ENCODE measurements at regions not wholly inside any gene's neighbourhood (a gene's known extent, or its start where the extent isn't known, plus 50 kb on each side); places are given as distances from the start of the nearest gene placed in this dataset.

GRCh38 chr13:73325723-73326558 is 267.1 kb downstream of the KLF5 start:
- no peaks in the 10 kb centered on the region for H3K4me1 ChIP-seq (ENCODE audit: control insufficient read depth, insufficient read depth, low read length)
- WGBS (ENCODE audit: insufficient coverage) = 92% methylated on average over 2 of the region's 7 CpGs
- H3K27ac ChIP-seq (ENCODE audit: low read depth, low read length) = no peak overlapping the region
- no peaks in the 10 kb centered on the region for H3K36me3 ChIP-seq (ENCODE audit: control insufficient read depth, insufficient read depth, low read length)
- H3K27me3 ChIP-seq (ENCODE audit: control insufficient read depth, insufficient read depth, low read length) = no peaks in the 10 kb centered on the region
- no peaks in the 10 kb centered on the region for H3K9me3 ChIP-seq (ENCODE audit: control insufficient read depth, insufficient read depth, low read length)
- no peak for DNase-seq (ENCODE audit: low read depth in 4 of 6, low spot score in 6 of 6)
- no peak overlapping the region for H3K4me3 ChIP-seq (ENCODE audit: low read depth, low read length)

- Histone ChIP-seq H3K9me3 (ENCODE audit: control insufficient read depth, insufficient read depth, low read length) (no peaks in the 10 kb centered on the region), H3K4me1 (ENCODE audit: control insufficient read depth, insufficient read depth, low read length) (no peaks in the 10 kb centered on the region), H3K27me3 (ENCODE audit: control insufficient read depth, insufficient read depth, low read length) (no peaks in the 10 kb centered on the region), H3K27ac (ENCODE audit: low read depth, low read length) (no peak overlapping the region), H3K36me3 (ENCODE audit: control insufficient read depth, insufficient read depth, low read length) (no peaks in the 10 kb centered on the region), H3K4me3 (ENCODE audit: low read depth, low read length) (no peak overlapping the region)
- WGBS (ENCODE audit: insufficient coverage) = no CpG with 5 or more reads among the region's 10 CpGs
- no peak for DNase-seq (ENCODE audit: low read depth in 4 of 6, low spot score in 6 of 6)
Observed at GRCh38 chr13:73324842-73325722, 266.3 kb downstream of the KLF5 start.

- H3K4me1 ChIP-seq (ENCODE audit: control insufficient read depth, insufficient read depth, low read length) = no peaks in the 10 kb centered on the region
- H3K27ac ChIP-seq (ENCODE audit: low read depth, low read length) = no peak overlapping the region
- no peak for DNase-seq (ENCODE audit: low read depth in 4 of 6, low spot score in 6 of 6)
- no peaks in the 10 kb centered on the region for H3K36me3 ChIP-seq (ENCODE audit: control insufficient read depth, insufficient read depth, low read length)
- H3K4me3 ChIP-seq (ENCODE audit: low read depth, low read length) = no peak overlapping the region
- H3K27me3 ChIP-seq (ENCODE audit: control insufficient read depth, insufficient read depth, low read length) = no peaks in the 10 kb centered on the region
- H3K9me3 ChIP-seq (ENCODE audit: control insufficient read depth, insufficient read depth, low read length) = no peaks in the 10 kb centered on the region
- WGBS (ENCODE audit: insufficient coverage) = no CpG with 5 or more reads among the region's 1 CpG
Observed at GRCh38 chr13:73323615-73324014, 264.8 kb downstream of the KLF5 start.

- Histone ChIP-seq H3K36me3 (ENCODE audit: control insufficient read depth, insufficient read depth, low read length) (no peaks in the 10 kb centered on the region), H3K4me1 (ENCODE audit: control insufficient read depth, insufficient read depth, low read length) (no peaks in the 10 kb centered on the region), H3K27ac (ENCODE audit: low read depth, low read length) (no peak overlapping the region), H3K9me3 (ENCODE audit: control insufficient read depth, insufficient read depth, low read length) (no peaks in the 10 kb centered on the region), H3K4me3 (ENCODE audit: low read depth, low read length) (no peak overlapping the region), H3K27me3 (ENCODE audit: control insufficient read depth, insufficient read depth, low read length) (no peaks in the 10 kb centered on the region)
- peak in 2 of 6 donors; percentile 6 to 83 for DNase-seq (ENCODE audit: low read depth in 4 of 6, low spot score in 6 of 6)
- WGBS (ENCODE audit: insufficient coverage) = no CpG with 5 or more reads among the region's 2 CpGs
Observed at GRCh38 chr13:73321043-73321442, 262.2 kb downstream of the KLF5 start.

- no peak for DNase-seq (ENCODE audit: low read depth in 4 of 6, low spot score in 6 of 6)
- Histone ChIP-seq H3K4me3 (ENCODE audit: low read depth, low read length) (no peak overlapping the region), H3K4me1 (ENCODE audit: control insufficient read depth, insufficient read depth, low read length) (no peaks in the 10 kb centered on the region), H3K27ac (ENCODE audit: low read depth, low read length) (no peak overlapping the region), H3K27me3 (ENCODE audit: control insufficient read depth, insufficient read depth, low read length) (no peaks in the 10 kb centered on the region), H3K9me3 (ENCODE audit: control insufficient read depth, insufficient read depth, low read length) (no peaks in the 10 kb centered on the region), H3K36me3 (ENCODE audit: control insufficient read depth, insufficient read depth, low read length) (no peaks in the 10 kb centered on the region)
- WGBS (ENCODE audit: insufficient coverage) = no CpG with 5 or more reads among the region's 2 CpGs
Observed at GRCh38 chr13:73317140-73317539, 258.3 kb downstream of the KLF5 start.

GRCh38 chr13:73310366-73310765 is 251.6 kb downstream of the KLF5 start:
- Histone ChIP-seq H3K27me3 (ENCODE audit: control insufficient read depth, insufficient read depth, low read length) (no peaks in the 10 kb centered on the region), H3K9me3 (ENCODE audit: control insufficient read depth, insufficient read depth, low read length) (no peaks in the 10 kb centered on the region), H3K4me3 (ENCODE audit: low read depth, low read length) (no peak overlapping the region), H3K27ac (ENCODE audit: low read depth, low read length) (no peak overlapping the region), H3K36me3 (ENCODE audit: control insufficient read depth, insufficient read depth, low read length) (no peaks in the 10 kb centered on the region), H3K4me1 (ENCODE audit: control insufficient read depth, insufficient read depth, low read length) (no peaks in the 10 kb centered on the region)
- no CpG with 5 or more reads among the region's 2 CpGs for WGBS (ENCODE audit: insufficient coverage)
- no peak for DNase-seq (ENCODE audit: low read depth in 4 of 6, low spot score in 6 of 6)

- no peaks in the 10 kb centered on the region for H3K36me3 ChIP-seq (ENCODE audit: control insufficient read depth, insufficient read depth, low read length)
- no peaks in the 10 kb centered on the region for H3K4me1 ChIP-seq (ENCODE audit: control insufficient read depth, insufficient read depth, low read length)
- H3K9me3 ChIP-seq (ENCODE audit: control insufficient read depth, insufficient read depth, low read length) = no peaks in the 10 kb centered on the region
- DNase-seq (ENCODE audit: low read depth in 4 of 6, low spot score in 6 of 6) = no peak
- no peak overlapping the region for H3K4me3 ChIP-seq (ENCODE audit: low read depth, low read length)
- WGBS (ENCODE audit: insufficient coverage) = no CpG with 5 or more reads among the region's 1 CpG
- H3K27ac ChIP-seq (ENCODE audit: low read depth, low read length) = no peak overlapping the region
- H3K27me3 ChIP-seq (ENCODE audit: control insufficient read depth, insufficient read depth, low read length) = no peaks in the 10 kb centered on the region
Observed at GRCh38 chr13:73307481-73307880, 248.7 kb downstream of the KLF5 start.

- Histone ChIP-seq H3K36me3 (ENCODE audit: control insufficient read depth, insufficient read depth, low read length) (no peaks in the 10 kb centered on the region), H3K4me3 (ENCODE audit: low read depth, low read length) (no peak overlapping the region), H3K9me3 (ENCODE audit: control insufficient read depth, insufficient read depth, low read length) (no peaks in the 10 kb centered on the region), H3K4me1 (ENCODE audit: control insufficient read depth, insufficient read depth, low read length) (no peaks in the 10 kb centered on the region), H3K27ac (ENCODE audit: low read depth, low read length) (no peak overlapping the region), H3K27me3 (ENCODE audit: control insufficient read depth, insufficient read depth, low read length) (no peaks in the 10 kb centered on the region)
- no CpG with 5 or more reads among the region's 1 CpG for WGBS (ENCODE audit: insufficient coverage)
- no peak for DNase-seq (ENCODE audit: low read depth in 4 of 6, low spot score in 6 of 6)
Observed at GRCh38 chr13:73306688-73307087, 247.9 kb downstream of the KLF5 start.

- Histone ChIP-seq H3K27ac (ENCODE audit: low read depth, low read length) (no peak overlapping the region), H3K4me3 (ENCODE audit: low read depth, low read length) (no peak overlapping the region), H3K27me3 (ENCODE audit: control insufficient read depth, insufficient read depth, low read length) (no peaks in the 10 kb centered on the region), H3K9me3 (ENCODE audit: control insufficient read depth, insufficient read depth, low read length) (no peaks in the 10 kb centered on the region), H3K36me3 (ENCODE audit: control insufficient read depth, insufficient read depth, low read length) (no peaks in the 10 kb centered on the region), H3K4me1 (ENCODE audit: control insufficient read depth, insufficient read depth, low read length) (no peaks in the 10 kb centered on the region)
- WGBS (ENCODE audit: insufficient coverage) = no CpG with 5 or more reads among the region's 2 CpGs
- DNase-seq (ENCODE audit: low read depth in 4 of 6, low spot score in 6 of 6) = no peak
Observed at GRCh38 chr13:73304442-73304841, 245.6 kb downstream of the KLF5 start.

Measured in spinal cord (tissue), 9 donors.